ENCODE measurements at regions not wholly inside any gene's neighbourhood (a gene's known extent, or its start where the extent isn't known, plus 50 kb on each side); places are given as distances from the start of the nearest gene placed in this dataset.

DNA sequence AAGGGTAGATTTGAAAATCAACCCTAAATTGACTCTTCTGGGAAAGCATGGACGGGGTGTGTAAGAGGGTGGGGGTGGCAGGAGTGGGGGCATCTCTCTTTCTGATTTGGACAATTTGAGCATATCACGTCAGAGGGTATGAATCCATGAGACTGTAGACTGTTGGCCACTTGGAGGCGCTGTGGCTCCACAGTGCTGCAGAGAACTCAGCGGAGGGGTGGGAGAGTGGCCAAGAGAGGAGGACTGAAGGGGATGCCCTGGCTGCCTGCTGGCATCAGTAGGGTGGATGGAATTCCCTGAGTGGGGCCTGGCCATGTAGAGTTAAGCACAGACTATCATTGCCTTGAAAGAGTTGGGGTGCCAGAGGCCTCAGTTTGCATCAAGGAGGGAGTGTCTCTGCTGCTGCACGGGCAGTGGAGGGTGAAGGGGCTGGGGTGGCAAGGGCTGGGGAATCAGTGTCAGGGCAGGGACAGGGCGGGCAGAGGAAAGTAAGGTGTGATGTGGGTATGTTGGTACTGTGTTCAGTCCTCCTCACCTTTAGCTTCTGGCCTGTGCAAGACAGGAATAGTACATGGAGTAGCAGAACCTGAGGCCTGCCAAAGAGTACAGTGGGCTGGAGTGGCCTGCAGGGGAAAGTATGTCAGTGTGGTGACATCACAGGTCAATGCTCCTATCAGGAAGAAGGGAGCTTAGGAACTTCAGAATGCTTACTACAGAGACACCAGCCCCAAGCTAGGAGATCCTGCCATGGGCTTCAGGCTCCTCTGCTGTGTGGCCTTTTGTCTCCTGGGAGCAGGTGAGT, 133.5 kb upstream of the PRSS58 start:
- peak; percentile 45 for DNase-seq

DNA sequence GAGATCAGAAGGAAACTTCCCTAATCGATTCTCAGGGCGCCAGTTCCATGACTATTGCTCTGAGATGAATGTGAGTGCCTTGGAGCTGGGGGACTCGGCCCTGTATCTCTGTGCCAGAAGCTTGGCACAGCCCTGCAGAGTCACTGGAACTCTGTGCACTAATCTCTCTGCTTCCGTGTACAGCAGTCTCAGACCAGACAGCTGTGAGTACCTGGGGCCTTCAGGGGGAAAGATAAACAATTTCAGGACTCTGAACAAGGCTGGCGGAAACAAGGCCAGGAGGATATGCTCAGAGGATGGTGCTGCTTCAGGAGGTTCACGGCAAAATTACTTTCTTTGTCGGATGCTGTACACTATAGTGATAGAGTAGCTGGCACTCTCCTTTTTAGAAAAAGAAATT, 131.7 kb upstream of the PRSS58 start:
- no peak for DNase-seq

DNA sequence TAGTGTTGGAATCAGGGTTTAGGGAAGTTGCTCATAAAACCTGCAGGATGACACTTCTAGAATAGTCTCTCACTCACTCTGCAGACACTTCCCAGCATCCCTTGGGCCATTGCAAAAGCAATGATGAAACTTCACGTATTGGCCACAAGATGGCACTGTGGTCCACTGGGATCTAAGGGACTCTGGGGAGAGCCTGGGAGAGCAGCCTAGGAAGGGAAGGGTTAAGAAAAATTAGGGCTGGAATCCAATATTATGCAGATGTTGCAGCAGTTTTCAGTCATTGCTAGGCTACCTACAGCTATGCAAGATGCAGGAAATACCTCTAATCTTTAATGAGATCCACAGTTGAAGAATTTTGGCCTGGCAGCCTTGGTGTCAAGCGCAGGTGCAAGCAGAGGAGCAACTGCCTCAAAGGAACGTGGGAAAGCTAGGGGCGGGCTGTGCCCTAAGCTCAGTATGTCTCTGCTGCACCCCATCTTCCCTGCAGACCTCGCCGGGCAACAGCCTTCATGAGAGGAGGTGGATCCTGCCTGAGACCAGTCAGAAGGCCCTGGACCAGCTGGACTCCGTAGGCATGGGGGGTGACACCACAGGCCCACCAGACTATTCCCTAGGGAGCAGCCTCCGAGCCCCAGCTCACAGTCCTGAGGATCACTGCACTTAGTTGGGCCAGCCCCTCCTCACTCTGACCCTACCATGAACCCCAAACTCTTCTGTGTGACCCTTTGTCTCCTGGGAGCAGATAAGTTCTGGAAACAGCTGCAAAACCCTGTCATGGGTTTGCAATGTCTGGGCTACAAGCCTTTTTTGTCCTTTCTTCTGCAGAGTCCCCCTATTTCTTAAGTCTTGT, 127.9 kb upstream of the PRSS58 start:
- peak; percentile 73 for DNase-seq

DNA sequence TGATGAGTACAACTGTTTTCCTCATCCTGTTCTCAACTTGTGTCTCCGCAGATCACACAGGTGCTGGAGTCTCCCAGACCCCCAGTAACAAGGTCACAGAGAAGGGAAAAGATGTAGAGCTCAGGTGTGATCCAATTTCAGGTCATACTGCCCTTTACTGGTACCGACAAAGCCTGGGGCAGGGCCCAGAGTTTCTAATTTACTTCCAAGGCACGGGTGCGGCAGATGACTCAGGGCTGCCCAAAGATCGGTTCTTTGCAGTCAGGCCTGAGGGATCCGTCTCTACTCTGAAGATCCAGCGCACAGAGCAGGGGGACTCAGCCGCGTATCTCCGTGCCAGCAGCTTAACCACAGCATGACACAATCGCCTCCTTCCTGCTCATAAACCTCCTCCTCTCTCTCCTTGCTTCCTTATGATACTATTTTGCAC, 126.7 kb upstream of the PRSS58 start:
- DNase-seq = peak; percentile 65

DNA sequence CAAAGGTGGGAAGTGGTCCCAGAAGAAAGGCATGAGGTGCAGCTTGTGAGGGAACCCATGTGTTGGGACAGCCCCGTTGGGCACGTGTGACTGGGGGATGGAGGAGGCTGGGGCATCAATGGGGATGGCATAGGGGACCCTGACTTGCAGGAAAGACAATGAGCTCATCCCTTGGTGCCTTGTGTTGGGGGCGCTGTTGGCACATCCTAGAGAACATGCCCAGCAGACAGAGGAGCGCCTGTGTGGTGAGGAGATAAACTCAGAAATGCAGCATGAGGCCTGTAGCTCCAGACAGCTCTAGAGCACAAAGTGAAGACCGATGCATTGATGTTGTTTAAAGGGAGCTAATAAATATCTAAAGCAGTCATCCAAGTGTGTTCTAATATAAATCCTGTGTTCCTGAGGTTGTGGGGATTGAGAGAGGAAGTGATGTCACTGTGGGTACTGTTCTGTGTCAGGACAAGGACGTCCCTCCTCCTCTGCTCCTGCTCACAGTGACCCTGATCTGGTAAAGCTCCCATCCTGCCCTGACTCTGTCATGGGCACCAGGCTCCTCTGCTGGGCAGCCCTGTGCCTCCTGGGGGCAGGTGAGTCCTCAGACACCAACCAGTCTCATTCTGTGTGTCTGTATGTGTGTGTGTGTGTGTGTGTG, 126.1 kb upstream of the PRSS58 start:
- peak; percentile 53 for DNase-seq

DNA sequence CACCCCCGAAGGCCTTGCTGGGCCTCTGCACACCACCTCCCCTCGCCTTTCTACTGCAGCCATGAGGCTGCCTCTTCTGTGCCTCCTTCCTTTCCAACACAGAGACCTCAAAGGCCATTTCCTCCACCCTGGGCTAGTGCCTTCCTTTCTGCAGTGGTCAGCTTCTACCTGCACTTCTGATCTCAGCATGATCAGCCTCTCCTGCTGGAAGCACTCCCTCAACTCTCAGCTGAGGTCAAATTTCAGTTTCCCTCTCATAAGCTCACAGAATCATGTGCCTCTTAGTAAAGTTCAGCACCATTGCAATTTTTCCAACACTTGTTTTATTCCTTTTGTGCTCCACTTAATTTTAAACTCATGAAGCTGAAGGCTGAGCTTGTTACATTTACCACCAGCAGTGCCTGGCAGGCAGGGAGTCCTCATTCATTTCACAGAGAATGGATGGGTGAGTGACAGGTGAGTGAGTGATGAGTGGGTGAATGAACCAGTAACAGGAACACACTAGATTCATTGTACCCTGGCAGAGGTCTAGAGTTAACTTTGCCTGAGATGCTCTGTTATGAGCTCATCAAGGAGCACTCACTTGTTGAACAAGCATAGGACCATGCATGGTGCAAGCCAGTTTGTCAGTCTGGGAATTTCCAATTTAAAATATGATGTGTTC, 124.0 kb upstream of the PRSS58 start:
- no peak for DNase-seq

DNA sequence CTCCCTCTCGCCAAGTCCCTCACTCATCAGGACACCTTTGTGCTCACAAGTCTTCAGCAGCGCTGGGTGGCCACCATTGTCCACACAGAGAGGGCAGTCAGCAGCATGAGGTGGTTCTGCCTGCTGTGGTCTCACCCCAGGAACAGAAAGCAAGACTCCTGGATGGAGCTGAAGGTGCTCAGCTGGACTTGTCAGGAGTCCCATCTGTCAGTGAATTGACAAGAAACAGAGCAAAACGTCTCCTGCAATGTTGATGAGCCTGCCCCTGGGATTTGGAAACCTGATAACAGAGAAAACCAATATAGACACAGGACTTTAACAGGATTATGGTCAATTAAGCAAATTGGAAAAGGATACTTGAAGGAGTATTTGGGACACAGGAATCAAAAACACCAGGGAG, 122.2 kb upstream of the PRSS58 start:
- DNase-seq = no peak

DNA sequence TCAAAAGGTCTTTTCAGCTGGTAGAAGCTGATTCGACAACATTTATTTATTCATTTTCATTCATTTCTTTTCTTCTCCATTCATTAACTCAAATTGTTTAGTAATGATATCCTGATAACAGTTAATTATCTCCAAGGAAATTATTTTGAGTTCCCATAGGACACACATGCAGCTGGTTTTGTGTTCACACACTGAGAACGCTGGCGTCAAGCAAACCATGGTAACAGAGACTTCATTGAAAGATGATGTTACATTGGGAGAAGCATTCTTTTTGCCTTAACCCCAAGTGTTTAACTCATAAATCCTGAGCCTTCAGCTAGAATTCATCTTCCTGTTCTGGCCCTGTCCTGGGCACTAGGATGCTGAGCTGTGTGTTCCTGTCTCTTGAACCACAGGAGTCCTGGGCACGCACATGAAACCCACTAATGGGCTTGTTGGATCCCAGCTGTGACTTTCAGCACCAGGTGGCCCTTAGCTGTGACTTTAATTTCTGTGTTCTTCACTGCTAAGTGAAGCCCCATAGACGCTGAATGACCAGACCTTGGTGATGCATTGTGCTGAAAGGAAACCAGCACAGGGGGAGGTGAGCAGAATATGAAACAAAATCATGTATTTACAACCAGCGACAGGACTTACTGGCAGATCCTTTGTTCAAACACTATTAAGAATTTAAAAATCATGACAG, 121.5 kb upstream of the PRSS58 start:
- no peak for DNase-seq

DNA sequence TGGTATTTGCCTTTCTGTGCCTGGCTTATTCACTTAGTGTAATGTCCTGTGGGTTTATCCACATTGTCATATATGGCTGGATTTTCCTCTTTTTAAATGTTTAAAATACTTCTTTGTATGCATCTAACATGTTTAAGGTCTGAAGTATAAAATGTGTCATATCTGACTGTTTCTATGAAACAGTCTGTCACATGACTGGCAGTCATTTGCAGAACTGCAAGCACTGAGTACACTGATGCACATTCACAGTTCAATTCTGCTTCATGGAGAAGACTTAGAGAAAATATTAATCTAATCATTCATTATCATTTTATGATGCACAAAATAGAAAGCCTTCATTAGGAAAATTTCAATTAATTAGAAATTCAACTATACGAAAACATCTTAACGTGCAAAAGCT, 119.7 kb upstream of the PRSS58 start:
- no peak for DNase-seq

DNA sequence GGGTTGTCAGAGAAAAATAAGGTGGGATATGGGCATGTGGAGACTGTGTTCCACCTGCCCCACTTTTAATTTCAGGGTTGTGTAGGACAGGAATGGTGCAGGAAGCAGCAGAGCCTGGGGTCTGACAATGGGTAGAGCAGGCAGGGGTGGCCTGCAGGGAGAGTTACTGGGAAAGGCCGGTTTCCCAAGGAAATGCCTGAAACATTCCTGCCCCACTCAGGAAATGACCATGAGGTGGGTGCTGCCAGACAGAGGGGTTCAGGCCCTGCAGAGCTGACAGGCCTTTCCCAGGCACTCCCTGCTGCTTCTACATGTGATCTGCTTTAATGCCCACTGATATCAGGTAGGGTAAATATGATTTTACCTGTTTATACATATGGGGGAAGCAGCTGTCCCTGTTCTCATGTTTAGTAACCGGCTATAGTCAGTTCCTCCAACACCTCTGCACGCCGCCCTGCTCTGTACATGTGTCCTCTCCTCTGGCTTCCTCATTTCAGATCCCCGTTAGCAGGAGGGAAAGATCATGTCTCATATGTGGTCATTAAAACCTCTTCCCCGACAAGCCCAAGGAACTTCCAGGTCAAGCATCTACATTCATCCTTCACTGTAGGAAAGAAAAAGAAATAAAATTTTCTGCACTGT, 118.6 kb upstream of the PRSS58 start:
- DNase-seq = no peak

DNA sequence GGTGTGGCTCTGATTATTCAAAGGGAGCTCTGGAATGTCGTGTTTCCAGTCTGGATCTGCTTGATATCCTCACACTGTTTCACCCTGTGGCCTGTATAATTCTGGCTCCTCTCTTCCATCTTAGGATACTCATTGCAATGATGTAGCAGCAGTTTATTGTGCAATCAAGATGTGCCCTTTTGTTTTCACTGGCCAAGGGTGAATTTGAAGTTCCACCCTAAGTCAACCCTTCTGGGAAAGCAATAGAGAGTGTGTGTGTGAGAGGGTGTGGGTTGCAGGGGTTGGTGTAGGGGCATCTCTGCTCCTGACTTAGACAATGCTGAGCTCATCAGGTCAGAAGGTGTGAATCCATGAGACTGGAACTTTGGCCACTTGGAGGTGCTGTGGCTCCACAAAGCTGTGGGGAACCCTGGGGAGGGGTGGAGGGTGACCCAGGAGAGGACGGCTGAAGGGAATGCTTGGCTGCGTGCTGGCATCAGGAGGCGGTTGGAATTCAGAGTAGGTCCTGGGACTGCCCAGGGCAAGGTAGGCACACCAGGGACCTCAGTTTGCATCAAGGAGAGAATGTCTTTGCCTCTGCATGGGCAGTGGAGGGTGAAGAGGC, 118.0 kb upstream of the PRSS58 start:
- DNase-seq = peak; percentile 32

DNA sequence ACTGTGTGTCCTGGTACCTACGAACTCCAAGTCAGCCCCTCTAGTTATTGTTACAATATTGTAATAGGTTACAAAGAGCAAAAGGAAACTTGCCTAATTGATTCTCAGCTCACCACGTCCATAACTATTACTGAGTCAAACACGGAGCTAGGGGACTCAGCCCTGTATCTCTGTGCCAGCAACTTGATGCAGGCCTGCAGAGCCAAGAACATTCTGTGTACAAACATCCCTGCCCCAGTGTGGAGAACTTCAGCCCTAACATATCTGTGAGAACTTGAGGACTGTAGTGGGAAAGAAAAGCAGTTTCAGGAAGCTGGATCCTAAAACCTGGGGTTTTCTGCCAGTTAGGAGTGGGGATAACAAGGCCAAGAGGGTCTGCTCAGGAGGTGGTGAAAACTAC, 114.9 kb upstream of the PRSS58 start:
- DNase-seq = no peak

DNA sequence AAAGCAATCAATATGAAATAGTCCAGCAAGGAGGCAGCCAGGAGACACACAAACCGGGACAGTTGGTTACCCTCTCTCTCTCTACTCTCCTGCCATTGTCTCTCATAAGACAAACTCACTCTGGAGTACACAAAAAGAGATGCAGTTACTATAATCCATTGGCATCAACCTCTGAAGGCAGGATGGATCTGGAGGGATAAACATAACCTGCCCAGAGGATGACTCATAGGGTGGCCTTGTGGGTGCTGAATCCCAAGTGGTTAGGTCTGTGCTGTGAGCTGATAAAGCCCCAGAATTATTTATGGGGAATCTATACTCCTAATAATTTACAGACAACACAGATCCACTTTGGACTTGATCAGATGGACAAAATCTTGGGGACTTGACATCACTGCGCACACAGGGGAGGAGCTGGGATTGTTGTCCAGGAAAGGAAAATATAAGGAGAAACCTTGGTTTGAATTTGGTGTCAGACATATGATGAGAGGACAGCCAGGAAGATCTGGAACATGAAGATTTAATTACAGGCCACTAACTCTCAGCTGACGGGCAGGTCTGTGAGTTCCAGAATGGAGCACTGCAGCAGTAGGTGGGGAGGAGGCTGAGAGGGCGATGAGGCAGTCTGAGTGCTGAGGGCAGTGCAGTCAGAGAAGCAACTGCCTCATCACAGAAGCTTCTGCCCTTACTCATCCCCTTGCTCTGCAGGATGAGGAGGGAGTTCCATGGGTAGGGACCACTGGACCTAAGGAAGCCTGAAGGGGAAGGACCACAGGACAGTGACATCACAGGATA, 113.9 kb upstream of the PRSS58 start:
- no peak for DNase-seq

DNA sequence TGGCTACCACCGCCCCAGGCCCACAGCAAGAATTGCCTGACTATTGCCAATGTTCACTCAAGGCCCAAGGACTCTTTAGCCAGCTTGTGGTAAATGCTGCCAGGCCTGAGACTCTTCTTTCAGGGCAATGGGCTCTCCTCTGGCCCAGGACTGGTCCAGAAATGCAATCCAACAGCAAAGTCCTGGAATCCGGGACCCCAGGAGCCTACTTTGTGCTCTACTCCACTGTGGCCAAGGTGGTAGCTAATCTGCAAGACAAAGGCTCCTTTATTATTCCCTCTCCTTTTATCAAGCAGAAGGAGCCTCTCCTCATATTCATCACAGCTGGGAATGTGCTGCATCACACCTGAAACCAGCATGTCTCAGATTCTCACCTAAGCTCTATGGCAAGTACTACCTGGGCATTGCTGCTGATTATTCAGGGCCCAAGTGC, 107.6 kb upstream of the PRSS58 start:
- DNase-seq = no peak

DNA sequence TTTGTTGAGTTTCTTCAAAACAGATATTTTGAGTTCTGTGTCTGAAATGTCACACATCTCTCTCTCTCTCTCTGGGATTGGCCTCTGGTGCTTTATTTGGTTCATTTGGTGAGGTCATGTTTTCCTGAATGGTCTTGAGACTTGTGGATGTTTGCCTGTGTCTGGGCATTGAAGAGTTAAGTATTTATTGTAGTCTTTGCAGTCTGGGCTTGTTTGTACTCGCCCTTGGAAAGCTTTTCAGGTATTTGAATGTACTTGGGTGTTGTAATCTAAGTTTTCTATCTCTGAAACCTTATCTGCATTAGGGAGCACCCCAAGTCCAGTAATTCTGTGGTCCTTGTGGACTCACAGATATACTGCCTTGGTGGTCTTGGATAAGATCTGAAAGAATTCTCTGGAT, 106.7 kb upstream of the PRSS58 start:
- no peak for DNase-seq

DNA sequence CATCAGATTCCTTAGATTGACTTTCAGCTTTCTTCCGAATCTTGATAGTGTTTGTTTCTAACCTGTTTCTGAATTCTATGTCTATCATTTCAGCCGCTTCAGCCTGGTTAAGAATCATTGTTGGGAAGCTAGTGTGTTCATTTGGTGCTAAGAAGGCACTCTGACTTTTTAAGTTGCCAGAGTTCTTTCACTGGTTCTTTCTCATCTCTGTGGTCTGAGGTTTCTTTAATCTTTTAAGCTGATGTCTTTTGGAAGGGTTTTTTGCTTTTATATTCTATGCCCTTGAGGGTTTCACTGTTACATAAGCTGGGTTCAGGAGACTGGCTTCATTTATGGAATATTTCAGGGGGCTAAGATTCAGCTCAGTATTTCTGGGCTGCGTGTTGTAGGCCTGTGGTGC, 104.5 kb upstream of the PRSS58 start:
- DNase-seq = no peak

DNA sequence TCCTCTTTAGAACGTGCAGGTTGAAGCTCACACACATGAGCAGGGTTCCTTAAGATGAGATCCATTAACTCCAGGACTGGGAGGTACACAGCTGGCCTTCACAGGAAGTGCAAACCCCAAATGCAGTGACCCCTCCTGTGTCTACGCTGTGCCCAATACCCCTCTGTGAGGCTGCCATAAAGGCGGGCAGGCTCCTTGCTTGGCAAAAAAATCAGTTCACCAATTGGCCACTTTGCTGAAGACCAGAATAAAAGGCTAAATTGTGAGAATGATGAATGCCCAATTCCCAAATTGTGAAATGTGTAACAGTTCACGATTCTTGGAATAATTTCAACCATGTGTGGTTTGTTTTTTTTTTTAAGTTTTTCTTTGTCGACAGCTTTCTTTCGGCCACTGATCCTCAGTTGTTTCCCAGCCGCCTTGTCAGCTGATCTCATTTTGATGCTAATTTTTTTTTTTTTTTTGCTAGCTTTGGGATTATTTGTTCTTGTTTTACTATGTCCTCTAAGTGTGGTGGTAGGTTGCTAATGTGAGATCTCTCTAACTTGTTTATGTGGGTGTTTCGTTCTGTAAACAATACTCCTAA, 101.9 kb upstream of the PRSS58 start:
- no peak for DNase-seq

DNA sequence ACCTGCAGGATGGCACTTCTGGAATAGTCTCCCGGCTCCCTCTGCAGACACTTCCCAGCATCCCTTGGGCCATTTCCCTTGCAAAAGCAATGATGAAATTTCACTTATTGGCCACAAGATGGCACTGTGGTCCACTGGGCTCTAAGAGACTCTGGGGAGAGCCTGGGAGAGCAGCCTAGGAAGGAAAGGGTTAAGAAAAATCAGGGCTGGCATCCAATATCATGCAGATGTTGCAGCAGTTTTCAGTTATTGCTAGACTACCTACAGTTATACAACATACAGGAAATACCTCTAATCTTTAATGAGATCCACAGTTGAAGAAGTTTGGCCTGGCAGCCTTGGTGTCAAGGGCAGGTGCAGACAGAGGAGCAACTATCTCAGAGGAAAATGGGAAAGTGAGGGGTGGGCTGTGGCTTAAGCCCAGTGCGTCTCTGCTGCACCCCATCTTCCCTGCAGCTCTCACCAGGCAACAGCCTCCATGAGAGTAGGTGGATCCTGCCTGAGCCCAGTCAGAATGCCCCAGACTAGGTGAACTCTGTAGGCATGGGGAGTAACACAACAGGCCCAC, 100.2 kb upstream of the PRSS58 start:
- peak; percentile 63 for DNase-seq

DNA sequence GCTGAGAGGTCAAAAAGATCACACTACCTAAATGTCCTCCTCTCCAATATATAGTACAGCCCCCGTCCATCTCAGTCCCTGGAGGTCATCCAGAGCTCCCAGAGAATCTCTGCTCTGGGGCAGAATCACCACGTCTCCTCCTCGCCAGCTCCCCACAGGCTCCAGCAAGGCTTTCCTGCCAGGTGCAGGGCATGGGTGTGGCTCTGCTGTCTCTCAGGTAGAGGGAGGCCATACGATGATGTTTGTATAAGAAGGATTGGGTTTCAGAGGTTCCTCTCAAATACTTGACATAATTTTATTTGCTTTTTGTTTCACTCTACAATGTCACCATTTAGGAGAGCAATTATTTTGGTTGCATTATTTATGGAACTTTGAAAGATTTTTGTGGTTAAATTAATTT, 98.3 kb upstream of the PRSS58 start:
- DNase-seq = no peak

DNA sequence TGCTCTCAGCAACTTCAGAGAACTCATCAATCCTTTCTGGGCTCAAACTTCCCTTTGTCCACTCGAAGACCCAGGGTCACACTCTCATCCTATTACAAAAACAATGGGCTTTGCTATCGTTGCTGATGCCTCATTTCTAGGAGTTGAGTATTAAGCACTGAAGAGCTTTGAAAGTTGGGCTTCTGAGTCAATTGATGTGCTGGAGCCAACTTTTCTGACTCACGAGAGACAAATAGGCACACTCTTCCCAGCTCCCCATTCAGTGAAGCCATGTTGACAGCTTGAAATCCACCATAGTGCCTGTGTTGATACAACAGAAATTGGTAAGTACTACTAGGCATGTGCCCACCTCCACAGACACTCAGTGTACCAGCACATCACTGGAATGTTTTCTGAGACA, 97.5 kb upstream of the PRSS58 start:
- no peak for DNase-seq

Measured in activated CD4-positive, alpha-beta T cell treated with anti-CD3 and anti-CD28 coated beads, Interleukin-2, Interleukin-6, amounts not matched to agents 100 ng/mL and 50 ng/mL, durations not matched to agents 16 hours and 8 hours (primary cell).